ENCODE measurements at regions not wholly inside any gene's neighbourhood (a gene's known extent, or its start where the extent isn't known, plus 50 kb on each side); places are given as distances from the start of the nearest gene placed in this dataset.
"Not testable (repeated sequence)": the region's sequence is repeated elsewhere in the genome, so short reads cannot be mapped to it uniquely, and the experiment has no call there.

GRCh38 chr3:178112552-178112951 is 423.7 kb upstream of the KCNMB2 start:
- DNase-seq (ENCODE audit: low read depth, low spot score); in situ Hi-C loops (cut with HindIII; ENCODE audit: low pct_unique_long_range_greater_than_20kb, low sequenced_read_pairs): not testable (repeated sequence)

GRCh38 chr3:178117641-178118040 is 418.6 kb upstream of the KCNMB2 start:
- DNase-seq (ENCODE audit: low read depth, low spot score): no peak
- in situ Hi-C loops (cut with HindIII; ENCODE audit: low pct_unique_long_range_greater_than_20kb, low sequenced_read_pairs): no loop called here

GRCh38 chr3:178119608-178120295 is 416.5 kb upstream of the KCNMB2 start:
- in situ Hi-C loops (cut with HindIII; ENCODE audit: low pct_unique_long_range_greater_than_20kb, low sequenced_read_pairs); DNase-seq (ENCODE audit: low read depth, low spot score): not testable (repeated sequence)

- no peak for DNase-seq (ENCODE audit: low read depth, low spot score)
- in situ Hi-C loops (cut with HindIII; ENCODE audit: low pct_unique_long_range_greater_than_20kb, low sequenced_read_pairs): no loop called here
Measured at GRCh38 chr3:178120367-178120766, 415.9 kb upstream of the KCNMB2 start.

- DNase-seq (ENCODE audit: low read depth, low spot score): no peak
- in situ Hi-C loops (cut with HindIII; ENCODE audit: low pct_unique_long_range_greater_than_20kb, low sequenced_read_pairs): no loop called here
Measured at GRCh38 chr3:178126686-178127085, 409.6 kb upstream of the KCNMB2 start.

- in situ Hi-C loops (cut with HindIII; ENCODE audit: low pct_unique_long_range_greater_than_20kb, low sequenced_read_pairs): no loop called here
Measured at GRCh38 chr3:178127221-178127620, 409.0 kb upstream of the KCNMB2 start.

GRCh38 chr3:178129109-178129508 is 407.1 kb upstream of the KCNMB2 start:
- DNase-seq (ENCODE audit: low read depth, low spot score): no peak
- in situ Hi-C loops (cut with HindIII; ENCODE audit: low pct_unique_long_range_greater_than_20kb, low sequenced_read_pairs): no loop called here

More at GRCh38 chr3:178127221-178127620, 409.0 kb upstream of the KCNMB2 start:
- DNase-seq (ENCODE audit: low read depth, low spot score): no peak

- in situ Hi-C loops (cut with HindIII; ENCODE audit: low pct_unique_long_range_greater_than_20kb, low sequenced_read_pairs): no loop called here
- no peak for DNase-seq (ENCODE audit: low read depth, low spot score)
Measured at GRCh38 chr3:178131801-178132200, 404.4 kb upstream of the KCNMB2 start.

GRCh38 chr3:178137206-178137605 is 399.0 kb upstream of the KCNMB2 start:
- in situ Hi-C loops (cut with HindIII; ENCODE audit: low pct_unique_long_range_greater_than_20kb, low sequenced_read_pairs): no loop called here
- DNase-seq (ENCODE audit: low read depth, low spot score): peak; percentile 56

GRCh38 chr3:178137831-178138230 is 398.4 kb upstream of the KCNMB2 start:
- DNase-seq (ENCODE audit: low read depth, low spot score): no peak
- in situ Hi-C loops (cut with HindIII; ENCODE audit: low pct_unique_long_range_greater_than_20kb, low sequenced_read_pairs): no loop called here

- DNase-seq (ENCODE audit: low read depth, low spot score): no peak
- in situ Hi-C loops (cut with HindIII; ENCODE audit: low pct_unique_long_range_greater_than_20kb, low sequenced_read_pairs): no loop called here
Measured at GRCh38 chr3:178139116-178139515, 397.1 kb upstream of the KCNMB2 start.

GRCh38 chr3:178140531-178141304 is 395.5 kb upstream of the KCNMB2 start:
- no peak for DNase-seq (ENCODE audit: low read depth, low spot score)
- in situ Hi-C loops (cut with HindIII; ENCODE audit: low pct_unique_long_range_greater_than_20kb, low sequenced_read_pairs): no loop called here

GRCh38 chr3:178141305-178141684 is 394.9 kb upstream of the KCNMB2 start:
- DNase-seq (ENCODE audit: low read depth, low spot score); in situ Hi-C loops (cut with HindIII; ENCODE audit: low pct_unique_long_range_greater_than_20kb, low sequenced_read_pairs): not testable (repeated sequence)

- DNase-seq (ENCODE audit: low read depth, low spot score): no peak
Measured at GRCh38 chr3:178146406-178146831, 389.8 kb upstream of the KCNMB2 start.

GRCh38 chr3:178147001-178147400 is 389.2 kb upstream of the KCNMB2 start:
- no peak for DNase-seq (ENCODE audit: low read depth, low spot score)
- in situ Hi-C loops (cut with HindIII; ENCODE audit: low pct_unique_long_range_greater_than_20kb, low sequenced_read_pairs): no loop called here

More at GRCh38 chr3:178146406-178146831, 389.8 kb upstream of the KCNMB2 start:
- in situ Hi-C loops (cut with HindIII; ENCODE audit: low pct_unique_long_range_greater_than_20kb, low sequenced_read_pairs): no loop called here

- in situ Hi-C loops (cut with HindIII; ENCODE audit: low pct_unique_long_range_greater_than_20kb, low sequenced_read_pairs): no loop called here
- DNase-seq (ENCODE audit: low read depth, low spot score): peak; percentile 36
Measured at GRCh38 chr3:178152031-178152806, 384.0 kb upstream of the KCNMB2 start.

- no peak for DNase-seq (ENCODE audit: low read depth, low spot score)
- in situ Hi-C loops (cut with HindIII; ENCODE audit: low pct_unique_long_range_greater_than_20kb, low sequenced_read_pairs): no loop called here
Measured at GRCh38 chr3:178152988-178153387, 383.2 kb upstream of the KCNMB2 start.

- in situ Hi-C loops (cut with HindIII; ENCODE audit: low pct_unique_long_range_greater_than_20kb, low sequenced_read_pairs): no loop called here
- peak; percentile 11 for DNase-seq (ENCODE audit: low read depth, low spot score)
Measured at GRCh38 chr3:178155521-178155920, 380.7 kb upstream of the KCNMB2 start.
